GM18868 (cell line): ENCODE measurements at regions not wholly inside any gene's neighbourhood (a gene's known extent, or its start where the extent isn't known, plus 50 kb on each side); places are given as distances from the start of the nearest gene placed in this dataset.

ENCODE experiments used
- ATAC-seq: cut with Tn5 transposase; IDR thresholded peaks from one replicate; pipeline ENCODE4 v1.9.1; 2021; ENCODE audit warnings: mild to moderate bottlenecking, moderate library complexity; ENCODE audit not compliant: unreplicated experiment

DNA sequence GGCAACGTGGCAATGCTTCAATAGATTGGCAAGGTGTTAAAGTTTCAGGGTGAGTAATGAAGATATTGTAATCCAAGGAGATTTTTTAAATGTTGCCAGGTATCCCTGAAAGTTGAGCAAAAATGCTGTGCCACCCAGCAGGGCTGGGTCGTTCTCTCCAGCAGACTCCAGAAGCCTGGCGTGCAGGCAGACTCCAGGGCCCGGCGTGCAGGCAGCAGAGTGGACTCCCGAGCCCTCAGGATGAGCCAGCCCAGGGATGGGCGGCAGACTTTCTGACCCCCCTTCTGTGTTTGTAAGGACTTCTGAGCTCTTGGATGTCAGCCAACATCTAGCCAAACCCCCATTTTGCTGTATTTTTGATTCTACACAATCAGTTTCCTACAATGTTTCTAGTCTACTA lies 289.1 kb downstream of the ZNF516 start:
- no peak for ATAC-seq

DNA sequence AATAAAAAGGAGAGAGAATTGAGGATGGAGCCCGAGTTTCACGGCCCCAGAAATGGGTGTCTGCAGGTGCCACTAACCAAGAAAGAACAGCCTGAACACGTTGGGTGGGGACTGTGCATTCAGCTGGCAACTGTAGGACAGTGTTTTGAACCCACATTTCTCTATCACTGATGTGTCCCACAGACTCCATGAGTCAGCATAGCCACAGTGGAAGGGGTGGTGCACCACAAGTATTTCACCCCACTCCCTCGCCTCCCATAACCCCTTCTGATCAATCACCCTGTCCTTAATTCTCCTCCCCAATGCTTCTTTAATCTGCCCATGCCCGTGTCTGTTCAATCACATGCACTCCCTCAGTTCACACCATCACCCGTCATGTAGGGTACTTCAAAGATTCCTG lies 291.5 kb downstream of the ZNF516 start:
- ATAC-seq: no peak

DNA sequence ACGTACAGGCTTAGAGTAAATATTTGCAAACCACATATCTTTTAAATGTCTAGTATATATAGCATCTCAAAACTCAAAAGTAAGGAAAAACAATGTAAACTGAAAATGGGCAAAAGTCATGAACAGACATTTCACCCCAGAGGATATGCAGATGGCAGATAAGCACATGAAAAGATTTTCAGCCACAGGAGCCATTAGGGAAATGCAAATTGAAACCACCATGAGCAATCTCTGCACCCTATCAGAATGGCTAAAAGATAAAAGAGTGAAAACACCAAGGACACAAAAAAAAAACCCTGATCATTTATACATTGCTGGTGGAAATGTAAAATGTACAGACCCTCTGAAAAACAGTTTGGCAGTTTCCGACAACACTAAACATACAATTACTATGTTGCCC lies 292.7 kb downstream of the ZNF516 start:
- no peak for ATAC-seq

GRCh38 chr18:76195601-76196000 lies 299.4 kb downstream of the ZNF516 start:
- no peak for ATAC-seq

DNA sequence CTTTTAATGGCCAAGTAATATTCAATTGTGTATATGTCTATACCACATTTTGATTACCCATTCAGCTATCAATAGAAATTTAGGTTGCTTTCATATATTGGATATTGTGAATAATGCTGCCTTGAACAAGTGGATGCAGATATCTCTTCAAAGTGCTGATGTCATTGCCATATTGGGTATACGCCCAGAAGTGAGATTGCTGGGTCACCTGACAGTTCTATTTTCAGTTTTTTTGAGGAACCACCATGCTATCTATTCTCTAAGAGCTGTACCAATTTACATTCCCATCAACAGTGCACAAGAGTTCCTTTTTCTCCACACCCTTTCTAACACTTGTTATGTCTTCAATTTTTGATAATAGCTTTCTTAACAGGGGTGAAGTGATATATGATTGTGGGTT lies 306.9 kb downstream of the ZNF516 start:
- ATAC-seq: no peak

GRCh38 chr18:76179257-76179656 lies 315.8 kb downstream of the ZNF516 start:
- ATAC-seq: no peak

DNA sequence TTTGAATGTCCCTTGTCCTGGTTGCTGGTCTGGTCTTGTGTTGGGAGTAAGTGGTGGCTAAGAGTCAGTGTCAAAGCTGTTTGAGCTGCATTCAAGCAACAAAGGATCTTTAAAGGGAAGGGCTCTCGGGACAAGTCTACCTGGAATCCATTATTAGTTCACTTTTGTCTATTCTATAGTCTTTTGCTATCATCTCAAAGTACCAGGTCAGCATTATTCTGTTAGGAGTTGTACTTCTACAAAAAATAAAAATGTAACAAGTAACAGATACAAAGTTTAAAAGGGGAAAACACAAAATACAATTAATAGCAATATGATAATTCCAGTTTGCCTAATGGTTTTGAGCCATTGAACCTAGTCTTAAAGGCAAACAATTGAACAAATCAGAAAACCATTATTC lies 317.9 kb downstream of the ZNF516 start:
- ATAC-seq: no peak

- ATAC-seq: no peak
These were observed 320.6 kb downstream of the ZNF516 start for GRCh38 chr18:76174451-76174850.

GRCh38 chr18:76169733-76170132 lies 325.3 kb downstream of the ZNF516 start:
- ATAC-seq: no peak

DNA sequence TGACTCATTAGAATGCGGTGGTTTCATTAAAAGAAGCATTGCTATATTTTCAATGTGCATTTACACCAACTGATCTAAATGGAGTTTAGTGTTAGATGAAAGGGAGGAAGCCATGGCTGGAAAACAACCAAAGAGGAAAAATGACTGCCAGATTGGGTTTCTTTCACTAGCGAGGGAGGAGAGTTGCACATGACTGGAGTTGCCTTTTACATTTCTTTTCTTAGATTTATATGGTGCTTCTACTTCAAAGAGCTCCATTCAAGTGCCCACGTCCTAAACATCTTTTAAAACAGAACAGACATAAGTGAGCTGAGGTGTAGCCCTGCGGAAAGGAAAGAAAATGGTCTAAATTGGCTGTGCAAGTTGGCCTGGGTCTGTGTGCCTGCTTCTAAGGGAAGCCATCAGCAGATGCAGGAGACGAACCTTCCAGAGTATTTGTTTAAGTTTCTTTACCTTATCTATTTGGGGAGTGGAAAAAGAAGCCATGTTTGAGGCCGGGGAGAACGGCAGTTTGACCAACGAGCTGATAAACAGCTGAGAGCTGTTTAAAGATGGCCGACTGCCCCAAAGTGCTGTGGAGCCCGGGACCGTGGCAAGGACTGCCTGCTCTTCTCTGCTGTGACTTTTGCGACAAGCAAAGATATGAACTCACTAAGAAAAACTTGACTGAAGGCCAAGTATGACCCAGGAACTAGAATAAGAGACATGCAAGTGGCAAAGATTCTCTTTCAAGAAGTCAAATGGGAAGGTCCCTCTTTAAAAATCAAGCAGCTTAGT lies 327.0 kb downstream of the ZNF516 start:
- ATAC-seq: no peak

GRCh38 chr18:76167410-76167809 lies 327.6 kb downstream of the ZNF516 start:
- ATAC-seq: no peak

GRCh38 chr18:76162886-76163285 lies 332.2 kb downstream of the ZNF516 start:
- ATAC-seq: no peak

GRCh38 chr18:76161983-76162382 lies 333.1 kb downstream of the ZNF516 start:
- no peak for ATAC-seq

- ATAC-seq: no peak
These were observed 341.4 kb downstream of the ZNF516 start for GRCh38 chr18:76153691-76154090.

DNA sequence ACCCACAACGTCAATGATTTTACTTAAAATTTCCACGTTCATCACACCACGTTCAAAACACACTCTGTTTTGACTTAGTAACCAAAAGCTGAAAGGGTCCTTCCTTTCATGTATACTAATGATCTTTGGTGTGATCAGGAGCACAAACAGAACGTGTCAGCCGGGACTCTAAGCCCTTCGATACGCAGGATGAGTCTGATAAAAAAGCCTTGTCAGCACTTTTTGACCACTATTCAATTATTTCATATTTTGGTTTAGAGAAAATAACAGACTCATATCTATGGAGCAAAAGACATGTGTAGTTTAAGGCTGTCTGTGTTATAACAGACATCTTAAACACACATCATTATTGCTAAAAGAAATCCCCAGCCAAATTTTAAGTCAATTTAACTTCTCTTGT lies 345.3 kb downstream of the ZNF516 start:
- ATAC-seq: no peak

DNA sequence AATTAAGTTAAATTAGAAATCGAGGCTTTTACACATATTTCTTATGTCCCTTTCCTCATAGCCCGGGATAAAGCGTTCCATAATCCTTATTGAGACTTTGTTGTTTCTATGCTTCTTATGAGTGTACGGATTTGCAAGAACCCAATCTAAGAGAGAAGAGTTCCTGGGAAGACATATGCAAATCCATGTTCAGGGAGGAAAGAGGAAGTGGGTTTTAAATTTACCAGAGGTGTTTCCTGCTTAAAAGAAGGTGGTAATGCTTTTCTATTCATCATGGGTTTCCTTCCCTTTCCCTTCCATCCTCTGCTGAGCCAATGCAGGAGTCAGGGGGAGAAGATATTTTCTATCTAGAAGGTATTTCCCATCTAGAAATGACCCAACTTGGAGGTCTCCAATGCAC lies 345.8 kb downstream of the ZNF516 start:
- no peak for ATAC-seq

- no peak for ATAC-seq
These were observed 349.3 kb downstream of the ZNF516 start for GRCh38 chr18:76145521-76146376.

- no peak for ATAC-seq
These were observed 350.2 kb downstream of the ZNF516 start for GRCh38 chr18:76144844-76145243.

DNA sequence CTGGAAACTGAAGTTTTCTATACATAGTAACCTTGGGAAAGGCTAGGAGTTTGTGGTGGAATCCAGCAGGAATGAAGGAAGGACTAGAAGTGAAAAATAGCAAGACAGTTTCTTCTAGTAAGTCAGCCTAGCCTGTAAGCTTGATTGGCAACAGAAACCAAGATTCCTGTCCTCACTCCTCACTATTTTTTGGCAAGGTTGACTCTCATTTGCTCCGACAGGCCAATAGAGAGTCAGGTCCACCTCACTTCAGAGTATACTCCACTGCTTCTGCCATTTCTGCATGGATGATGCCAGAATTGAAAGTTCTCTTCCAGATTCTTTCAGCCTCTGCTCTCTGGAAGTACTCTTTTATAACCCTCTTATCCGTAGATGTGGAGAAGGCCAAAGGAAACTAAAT lies 352.4 kb downstream of the ZNF516 start:
- no peak for ATAC-seq

GRCh38 chr18:76139844-76140243 lies 355.2 kb downstream of the ZNF516 start:
- ATAC-seq: no peak

- no peak for ATAC-seq
These were observed 357.8 kb downstream of the ZNF516 start for GRCh38 chr18:76137216-76137615.

DNA sequence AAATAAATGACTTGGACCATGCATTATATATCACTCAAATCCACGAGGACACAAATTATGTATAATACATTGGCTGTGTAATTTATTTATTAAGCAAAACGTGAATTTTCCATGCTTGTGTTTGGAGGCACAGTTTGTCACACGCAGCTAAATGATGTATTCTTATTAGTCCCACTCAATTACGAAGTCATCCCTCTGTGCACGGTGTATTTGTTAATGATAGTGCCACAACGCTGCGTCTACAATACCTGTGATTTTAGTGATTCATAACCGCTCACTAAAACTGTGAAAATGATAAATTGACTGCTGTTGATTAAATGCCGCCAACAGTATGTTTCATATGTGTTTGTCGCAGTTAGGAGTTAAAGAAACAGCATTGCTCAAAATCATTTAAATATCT lies 358.3 kb downstream of the ZNF516 start:
- no peak for ATAC-seq
